ENCODE measurements at regions not wholly inside any gene's neighbourhood (a gene's known extent, or its start where the extent isn't known, plus 50 kb on each side); places are given as distances from the start of the nearest gene placed in this dataset.

GRCh38 chr10:8128511-8128910 lies 74.0 kb downstream of the GATA3 start:
- TF ChIP-seq, protein P1, sequence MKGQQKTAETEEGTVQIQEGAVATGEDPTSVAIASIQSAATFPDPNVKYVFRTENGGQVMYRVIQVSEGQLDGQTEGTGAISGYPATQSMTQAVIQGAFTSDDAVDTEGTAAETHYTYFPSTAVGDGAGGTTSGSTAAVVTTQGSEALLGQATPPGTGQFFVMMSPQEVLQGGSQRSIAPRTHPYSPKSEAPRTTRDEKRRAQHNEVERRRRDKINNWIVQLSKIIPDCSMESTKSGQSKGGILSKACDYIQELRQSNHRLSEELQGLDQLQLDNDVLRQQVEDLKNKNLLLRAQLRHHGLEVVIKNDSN (IDR thresholded peaks at IDR 0.05) = no peak
- TF ChIP-seq RAD21 (IDR thresholded peaks at IDR 0.05; ENCODE audit: low read depth) (no peak), REST (IDR thresholded peaks at IDR 0.05; ENCODE audit: low read depth) (no peak), YY1 (IDR thresholded peaks at IDR 0.05; ENCODE audit: low read depth) (no peak), EP300 (IDR thresholded peaks at IDR 0.05; ENCODE audit: borderline replicate concordance) (no peak), TEAD4 (IDR thresholded peaks at IDR 0.05) (no peak), TCF12 (IDR thresholded peaks at IDR 0.05; ENCODE audit: low read depth) (no peak), CEBPB (IDR thresholded peaks at IDR 0.05) (no peak), FOXM1 (IDR thresholded peaks at IDR 0.05; ENCODE audit: borderline replicate concordance, low read depth) (no peak), TAF1 (IDR thresholded peaks at IDR 0.05; ENCODE audit: low read depth) (no peak), NFIC (IDR thresholded peaks at IDR 0.05) (no peak), ZBTB7A (IDR thresholded peaks at IDR 0.05; ENCODE audit: low read depth) (no peak), EGR1 (IDR thresholded peaks at IDR 0.05) (no peak), CREB1 (IDR thresholded peaks at IDR 0.05; ENCODE audit: low read depth) (no peak)
- TF ChIP-seq, protein P2, sequence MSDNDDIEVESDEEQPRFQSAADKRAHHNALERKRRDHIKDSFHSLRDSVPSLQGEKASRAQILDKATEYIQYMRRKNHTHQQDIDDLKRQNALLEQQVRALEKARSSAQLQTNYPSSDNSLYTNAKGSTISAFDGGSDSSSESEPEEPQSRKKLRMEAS (IDR thresholded peaks at IDR 0.05) = no peak

DNA sequence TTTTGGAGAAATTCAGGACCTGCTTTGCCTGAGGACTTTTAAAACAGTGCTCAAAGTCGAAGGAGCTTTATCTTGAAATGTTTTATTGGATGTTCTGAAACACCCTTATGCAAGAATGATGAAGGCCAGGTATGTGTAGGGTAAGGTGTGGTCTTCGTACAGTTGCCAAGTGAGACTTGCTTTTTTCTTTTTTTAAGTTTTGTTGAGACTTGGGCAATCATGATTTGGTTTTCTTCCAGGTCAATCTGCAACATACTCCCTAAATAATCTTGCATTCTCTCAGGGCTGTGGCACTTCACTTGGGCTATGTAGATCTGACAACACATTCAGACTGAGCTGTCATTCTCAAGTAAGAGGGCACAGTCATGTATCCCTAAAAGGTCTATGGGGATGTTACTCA lies 75.0 kb downstream of the GATA3 start:
- TF ChIP-seq RAD21 (IDR thresholded peaks at IDR 0.05; ENCODE audit: low read depth) = no peak
- no peak for TF ChIP-seq REST (IDR thresholded peaks at IDR 0.05; ENCODE audit: low read depth)
- TF ChIP-seq TAF1 (IDR thresholded peaks at IDR 0.05; ENCODE audit: low read depth) = no peak
- no peak for TF ChIP-seq CEBPB (IDR thresholded peaks at IDR 0.05)
- TF ChIP-seq ZBTB7A (IDR thresholded peaks at IDR 0.05; ENCODE audit: low read depth) = no peak
- TF ChIP-seq, protein P2 (IDR thresholded peaks at IDR 0.05) = no peak
- no peak for TF ChIP-seq CREB1 (IDR thresholded peaks at IDR 0.05; ENCODE audit: low read depth)
- no peak for TF ChIP-seq TEAD4 (IDR thresholded peaks at IDR 0.05)
- no peak for TF ChIP-seq NFIC (IDR thresholded peaks at IDR 0.05)
- TF ChIP-seq, protein P1 (IDR thresholded peaks at IDR 0.05) = no peak
- no peak for TF ChIP-seq EGR1 (IDR thresholded peaks at IDR 0.05)

DNA sequence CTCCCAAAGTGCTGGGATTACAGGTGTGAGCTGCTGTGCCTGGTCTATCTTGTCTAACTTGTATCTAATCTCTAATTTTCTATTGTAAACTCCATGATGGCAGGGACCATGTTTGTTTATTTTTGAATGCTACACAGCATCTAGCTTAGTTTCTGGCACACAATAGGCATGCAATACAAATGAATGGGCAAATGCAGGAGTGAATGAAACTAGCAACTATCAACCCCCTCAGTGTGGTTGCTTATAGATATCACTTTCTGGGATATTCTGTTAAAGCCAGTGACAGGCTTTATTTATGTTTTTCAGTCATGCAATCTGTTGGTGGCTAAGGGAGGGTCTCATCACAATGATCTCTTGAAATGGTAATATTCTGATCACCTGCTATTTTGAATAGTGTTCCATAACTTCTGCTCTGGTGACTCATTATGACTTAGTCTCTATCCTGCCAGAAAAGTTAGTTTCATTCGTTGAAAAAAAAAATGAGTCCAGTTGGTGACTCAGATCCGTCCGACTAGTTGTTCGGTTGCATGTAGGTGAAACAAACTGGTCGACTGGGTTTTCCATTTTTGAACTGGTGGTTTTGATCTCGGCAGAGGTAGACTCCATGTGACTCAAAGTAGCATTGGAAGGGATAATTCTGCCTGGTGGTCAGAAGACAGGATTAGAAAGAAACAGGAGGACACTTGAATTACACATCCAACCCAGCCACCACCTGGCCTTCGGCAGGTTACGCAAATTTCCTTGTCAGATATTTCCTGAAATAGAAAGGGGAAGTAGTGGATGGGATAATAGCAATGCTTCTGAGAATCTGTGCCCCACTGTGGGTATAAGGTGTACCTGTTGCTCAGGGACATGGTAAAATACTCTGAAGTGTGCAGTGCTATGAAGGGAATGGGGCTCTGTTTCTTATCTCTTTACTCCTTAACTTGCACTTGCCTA lies 76.8 kb downstream of the GATA3 start:
- TF ChIP-seq EGR1 (IDR thresholded peaks at IDR 0.05) (no peak), ZBTB7A (IDR thresholded peaks at IDR 0.05; ENCODE audit: low read depth) (no peak), REST (IDR thresholded peaks at IDR 0.05; ENCODE audit: low read depth) (no peak), TAF1 (IDR thresholded peaks at IDR 0.05; ENCODE audit: low read depth) (no peak), FOXM1 (IDR thresholded peaks at IDR 0.05; ENCODE audit: borderline replicate concordance, low read depth) (no peak), TCF12 (IDR thresholded peaks at IDR 0.05; ENCODE audit: low read depth) (no peak), NFIC (IDR thresholded peaks at IDR 0.05) (no peak), CREB1 (IDR thresholded peaks at IDR 0.05; ENCODE audit: low read depth) (no peak), RAD21 (IDR thresholded peaks at IDR 0.05; ENCODE audit: low read depth) (no peak), CEBPB (IDR thresholded peaks at IDR 0.05) (no peak), EP300 (IDR thresholded peaks at IDR 0.05; ENCODE audit: borderline replicate concordance) (no peak), YY1 (IDR thresholded peaks at IDR 0.05; ENCODE audit: low read depth) (no peak), TEAD4 (IDR thresholded peaks at IDR 0.05) (no peak)
- TF ChIP-seq, protein P1 (IDR thresholded peaks at IDR 0.05) = no peak
- TF ChIP-seq, protein P2 (IDR thresholded peaks at IDR 0.05) = no peak
